ENCODE measurements at regions not wholly inside any gene's neighbourhood (a gene's known extent, or its start where the extent isn't known, plus 50 kb on each side); places are given as distances from the start of the nearest gene placed in this dataset.

GRCh38 chr6:165937564-165938358, 229.9 kb downstream of the TBXT start:
- Histone ChIP-seq H3K4me3 (ENCODE audit: low read length) (no peak overlapping the region), H3K9me3 (ENCODE audit: low read length) (no peaks in the 10 kb centered on the region), H3F3A (ENCODE audit: low read length, unreplicated experiment) (no peaks in the 10 kb centered on the region), H3K4me1 (ENCODE audit: insufficient read depth, low read length) (no peaks in the 10 kb centered on the region), H4K20me1 (ENCODE audit: low read length) (no peaks in the 10 kb centered on the region), H3K79me2 (ENCODE audit: low read length) (no peaks in the 10 kb centered on the region), H3K9ac (ENCODE audit: low read length) (no peak overlapping the region), H3K27ac (ENCODE audit: low read length) (no peak overlapping the region), H3K9me2 (replicated peaks; ENCODE audit: low read length) (no peaks in the 10 kb centered on the region), H3K36me3 (ENCODE audit: low read depth, low read length) (no peaks in the 10 kb centered on the region), H3K27me3 (ENCODE audit: low read length) (no peaks in the 10 kb centered on the region), H2AFZ (ENCODE audit: low read length) (no peak overlapping the region), H3K4me2 (ENCODE audit: low read length) (no peak overlapping the region)
- intact Hi-C loops (cut with micrococcal nuclease), result no loop called here
- BruUV-seq (replicated peaks), result no TSS peak
- no peak for DNase-seq
- CTCF ChIA-PET, result no interaction called here
- TF ChIP-seq EZH2phosphoT487 (IDR thresholded peaks at IDR 0.05; ENCODE audit: borderline replicate concordance, low read length) (no peak), CTCF (conservative IDR thresholded peaks at IDR 0.05; ENCODE audit: low read depth, low read length) (no peak), EZH2 (IDR thresholded peaks at IDR 0.05; ENCODE audit: low read length, unreplicated experiment) (no peak)
- no peak for ATAC-seq
- POLR2A ChIA-PET (ENCODE audit: unreplicated experiment), result no interaction called here

GRCh38 chr6:165936660-165937059, 231.0 kb downstream of the TBXT start:
- no peak overlapping the region for H3K4me2 ChIP-seq (ENCODE audit: low read length)
- BruUV-seq (replicated peaks), result no TSS peak
- no peak for TF ChIP-seq EZH2 (IDR thresholded peaks at IDR 0.05; ENCODE audit: low read length, unreplicated experiment)
- no peaks in the 10 kb centered on the region for H3F3A ChIP-seq (ENCODE audit: low read length, unreplicated experiment)
- no peak overlapping the region for H2AFZ ChIP-seq (ENCODE audit: low read length)
- ATAC-seq (no peak), DNase-seq (no peak)
- H3K27me3 ChIP-seq (ENCODE audit: low read length), result no peaks in the 10 kb centered on the region
- no peaks in the 10 kb centered on the region for H3K4me1 ChIP-seq (ENCODE audit: insufficient read depth, low read length)
- no peak overlapping the region for H3K9ac ChIP-seq (ENCODE audit: low read length)
- H3K9me3 ChIP-seq (ENCODE audit: low read length), result no peaks in the 10 kb centered on the region
- intact Hi-C loops (cut with micrococcal nuclease), result no loop called here
- H3K79me2 ChIP-seq (ENCODE audit: low read length), result no peaks in the 10 kb centered on the region
- H3K27ac ChIP-seq (ENCODE audit: low read length), result no peak overlapping the region
- H4K20me1 ChIP-seq (ENCODE audit: low read length), result no peaks in the 10 kb centered on the region
- H3K36me3 ChIP-seq (ENCODE audit: low read depth, low read length), result no peaks in the 10 kb centered on the region
- H3K9me2 ChIP-seq (replicated peaks; ENCODE audit: low read length), result no peaks in the 10 kb centered on the region
- no peak overlapping the region for H3K4me3 ChIP-seq (ENCODE audit: low read length)
- ChIA-PET POLR2A (ENCODE audit: unreplicated experiment) (no interaction called here), CTCF (no interaction called here)

GRCh38 chr6:165936096-165936495, 231.6 kb downstream of the TBXT start:
- Histone ChIP-seq H3K27me3 (ENCODE audit: low read length) (0 out of 2 replicates have a peak, but pooled peaks cover 3% of the 10 kb centered on the region), H3K4me2 (ENCODE audit: low read length) (no peak overlapping the region), H3K4me1 (ENCODE audit: insufficient read depth, low read length) (no peaks in the 10 kb centered on the region), H3K79me2 (ENCODE audit: low read length) (no peaks in the 10 kb centered on the region), H3K9me2 (replicated peaks; ENCODE audit: low read length) (no peaks in the 10 kb centered on the region), H3K9me3 (ENCODE audit: low read length) (no peaks in the 10 kb centered on the region), H3K27ac (ENCODE audit: low read length) (no peak overlapping the region), H3K9ac (ENCODE audit: low read length) (no peak overlapping the region), H3K36me3 (ENCODE audit: low read depth, low read length) (no peaks in the 10 kb centered on the region), H4K20me1 (ENCODE audit: low read length) (no peaks in the 10 kb centered on the region), H3F3A (ENCODE audit: low read length, unreplicated experiment) (no peaks in the 10 kb centered on the region), H2AFZ (ENCODE audit: low read length) (no peak overlapping the region), H3K4me3 (ENCODE audit: low read length) (no peak overlapping the region)
- CTCF ChIA-PET, result no interaction called here
- TF ChIP-seq EZH2 (IDR thresholded peaks at IDR 0.05; ENCODE audit: low read length, unreplicated experiment) (no peak), EZH2phosphoT487 (IDR thresholded peaks at IDR 0.05; ENCODE audit: borderline replicate concordance, low read length) (no peak), CTCF (conservative IDR thresholded peaks at IDR 0.05; ENCODE audit: low read depth, low read length) (no peak)
- intact Hi-C loops (cut with micrococcal nuclease), result no loop called here
- DNase-seq (no peak), ATAC-seq (no peak)
- no TSS peak for BruUV-seq (replicated peaks)
- POLR2A ChIA-PET (ENCODE audit: unreplicated experiment), result no interaction called here
